A549 (cell line): ENCODE measurements at regions not wholly inside any gene's neighbourhood (a gene's known extent, or its start where the extent isn't known, plus 50 kb on each side); places are given as distances from the start of the nearest gene placed in this dataset.

Experiments
- ATAC-seq, 2 experiments: fragments of 200-7000 bp in 1 of 2; fragments of >200 bp in 1 of 2; cut with Nextera tagmentation in 1 of 2; cut with Tn5 transposase in 1 of 2; 3 replicates each; pipeline versions ENCODE4 v1.8.0 to v1.9.1; 2018 to 2020; ENCODE audit warnings: mild to moderate bottlenecking in 1 of 2, moderate library complexity in 1 of 2
- CTCF ChIA-PET: fragments of 300-600 bp; sonication (Branson Sonifier 250); formaldehyde crosslinking; extraction: SDS; loops from one replicate; lab custom pipeline; 2021; ENCODE audit warnings: antibody characterized with exemption, inconsistent platforms; lab: Yijun Ruan, JAX
- POLR2A ChIA-PET: fragments of 350-600 bp; formaldehyde crosslinking; extraction: SDS; loops from one replicate; lab custom pipeline; 2021; ENCODE audit warnings: antibody characterized with exemption, inconsistent platforms; lab: Yijun Ruan, JAX
- DNase-seq, 2 experiments: peaks; one replicate each; pipeline versions ENCODE4 v3.0.0 to v3.0.0-alpha.2; 2011 to 2016; ENCODE audit warnings: low read depth in 1 of 2, low spot score in 1 of 2
- FAIRE-seq: peaks from 2 replicates; lab custom pipeline; 2011; peaks lifted over from hg19 to GRCh38; lab: Jason Lieb, UNC
- H3K27ac ChIP-seq, 2 experiments: fragments of >200 bp; sonication (Bioruptor Twin); formaldehyde crosslinking; 3 replicates each; pipeline ENCODE4 v1.5.1; 2016 to 2017
- H3K4me1 ChIP-seq: fragments of >200 bp; sonication (Bioruptor Twin); formaldehyde crosslinking; 3 replicates; pipeline ENCODE4 v1.6.1; 2016
- H3K4me2 ChIP-seq: fragments of >200 bp; sonication (Bioruptor Twin); formaldehyde crosslinking; 3 replicates; pipeline ENCODE4 v1.6.1; 2016
- H3K4me3 ChIP-seq: fragments of >200 bp; sonication (Bioruptor Twin); formaldehyde crosslinking; 3 replicates; pipeline ENCODE4 v1.5.1; 2016
- H3K9me3 ChIP-seq: fragments of >200 bp; sonication (Bioruptor Twin); formaldehyde crosslinking; 3 replicates; pipeline ENCODE4 v1.6.1; 2016
- BCL3 ChIP-seq: fragments of >200 bp; sonication (Bioruptor Twin); formaldehyde crosslinking; IDR thresholded peaks from 3 replicates; pipeline ENCODE4 v1.6.1; 2016
- CBX2 ChIP-seq: fragments of 200-600 bp; sonication (generic); IDR thresholded peaks from 2 replicates; pipeline ENCODE4 v1.6.1; 2016; ENCODE audit warnings: low read depth, mild to moderate bottlenecking, borderline replicate concordance
- EP300 ChIP-seq, 2 experiments: fragments of >200 bp; sonication (Bioruptor Twin); formaldehyde crosslinking; IDR thresholded peaks; 2 replicates in 1 of 2; 3 replicates in 1 of 2; pipeline ENCODE4 v1.6.1; 2016 to 2017
- FOXS1 ChIP-seq: fragments of 250-450 bp; sonication (Bioruptor Pico); IDR thresholded peaks from 2 replicates; pipeline ENCODE4 v1.5.0; 2020; ENCODE audit warnings: mild to moderate bottlenecking, moderate library complexity
- GATA3 ChIP-seq: IDR thresholded peaks from 2 replicates; pipeline ENCODE4 v1.6.1; 2012; ENCODE audit warnings: borderline replicate concordance
- HES2 ChIP-seq: fragments of >200 bp; sonication (Bioruptor Twin); formaldehyde crosslinking; IDR thresholded peaks from 2 replicates; pipeline ENCODE4 v1.6.1; 2016
- HOXB13 ChIP-seq: fragments of 250-450 bp; sonication (Bioruptor Pico); IDR thresholded peaks from 2 replicates; pipeline ENCODE4 v1.5.0; 2020; ENCODE audit warnings: low read depth, mild to moderate bottlenecking, moderate library complexity
- NFE2L2 ChIP-seq: fragments of 150-350 bp; conservative IDR thresholded peaks from 2 replicates; pipeline ENCODE4 v1.6.1; 2014; ENCODE audit warnings: low read length
- NPAS2 ChIP-seq: fragments of 250-450 bp; sonication (Bioruptor Pico); IDR thresholded peaks from 2 replicates; pipeline ENCODE4 v1.8.0; 2022; ENCODE audit warnings: mild to moderate bottlenecking, moderate library complexity, borderline replicate concordance
- POLR2A ChIP-seq: IDR thresholded peaks from 2 replicates; pipeline ENCODE4 v1.6.1; 2012; ENCODE audit warnings: mild to moderate bottlenecking, low read length
- RAD21 ChIP-seq, 2 experiments: fragments of >200 bp in 1 of 2; sonication (Bioruptor Twin) in 1 of 2; formaldehyde crosslinking in 1 of 2; IDR thresholded peaks in 1 of 2; conservative IDR thresholded peaks in 1 of 2; 2 replicates in 1 of 2; 3 replicates in 1 of 2; pipeline ENCODE4 v1.6.1; 2012 to 2018; ENCODE audit warnings: inconsistent platforms in 1 of 2
- ZSCAN20 ChIP-seq: fragments of 250-450 bp; sonication (Bioruptor Pico); IDR thresholded peaks from 2 replicates; pipeline ENCODE4 v1.8.0; 2022; ENCODE audit warnings: mild to moderate bottlenecking, moderate library complexity
- WGBS: methylation state at CpG from one replicate; pipeline ENCODE4 v1.1.6; 2017; ENCODE audit errors: missing lambda C conversion rate; 5-methylcytosine and 5-hydroxymethylcytosine counted together
- TF ChIP-seq, protein P1 (sequence below): fragments of 200-600 bp; sonication (generic); IDR thresholded peaks from 2 replicates; pipeline ENCODE4 v1.6.1; 2016; ENCODE audit warnings: antibody characterized with exemption, mild to moderate bottlenecking, moderate library complexity
- TF ChIP-seq, protein P2 (sequence below): fragments of >200 bp; sonication (Bioruptor Twin); formaldehyde crosslinking; IDR thresholded peaks from 3 replicates; pipeline ENCODE4 v1.5.1; 2016

GRCh38 chr4:138595731-138596460, 353.7 kb upstream of the SLC7A11 start:
- CTCF ChIA-PET, result interaction anchor here (1.2 kb wide), 1 partner anchor 17 kb away, joined by 3 read pairs; no protein-coding TSS in a partner anchor
- 69% methylated on average over 4 of the region's 4 CpGs for WGBS
- POLR2A ChIA-PET, result no interaction called here
- Histone ChIP-seq H3K4me3 (no peak overlapping the region), H3K9me3 (no peaks in the 10 kb centered on the region), H3K27ac (no peak overlapping the region), H3K4me2 (no peak overlapping the region), H3K4me1 (no peaks in the 10 kb centered on the region)
- no peak for TF ChIP-seq GATA3
- no peak for TF ChIP-seq ZSCAN20 (CRISPR knock-in tag)
- TF ChIP-seq FOXS1 (CRISPR knock-in tag), result no peak
- TF ChIP-seq, protein P1, sequence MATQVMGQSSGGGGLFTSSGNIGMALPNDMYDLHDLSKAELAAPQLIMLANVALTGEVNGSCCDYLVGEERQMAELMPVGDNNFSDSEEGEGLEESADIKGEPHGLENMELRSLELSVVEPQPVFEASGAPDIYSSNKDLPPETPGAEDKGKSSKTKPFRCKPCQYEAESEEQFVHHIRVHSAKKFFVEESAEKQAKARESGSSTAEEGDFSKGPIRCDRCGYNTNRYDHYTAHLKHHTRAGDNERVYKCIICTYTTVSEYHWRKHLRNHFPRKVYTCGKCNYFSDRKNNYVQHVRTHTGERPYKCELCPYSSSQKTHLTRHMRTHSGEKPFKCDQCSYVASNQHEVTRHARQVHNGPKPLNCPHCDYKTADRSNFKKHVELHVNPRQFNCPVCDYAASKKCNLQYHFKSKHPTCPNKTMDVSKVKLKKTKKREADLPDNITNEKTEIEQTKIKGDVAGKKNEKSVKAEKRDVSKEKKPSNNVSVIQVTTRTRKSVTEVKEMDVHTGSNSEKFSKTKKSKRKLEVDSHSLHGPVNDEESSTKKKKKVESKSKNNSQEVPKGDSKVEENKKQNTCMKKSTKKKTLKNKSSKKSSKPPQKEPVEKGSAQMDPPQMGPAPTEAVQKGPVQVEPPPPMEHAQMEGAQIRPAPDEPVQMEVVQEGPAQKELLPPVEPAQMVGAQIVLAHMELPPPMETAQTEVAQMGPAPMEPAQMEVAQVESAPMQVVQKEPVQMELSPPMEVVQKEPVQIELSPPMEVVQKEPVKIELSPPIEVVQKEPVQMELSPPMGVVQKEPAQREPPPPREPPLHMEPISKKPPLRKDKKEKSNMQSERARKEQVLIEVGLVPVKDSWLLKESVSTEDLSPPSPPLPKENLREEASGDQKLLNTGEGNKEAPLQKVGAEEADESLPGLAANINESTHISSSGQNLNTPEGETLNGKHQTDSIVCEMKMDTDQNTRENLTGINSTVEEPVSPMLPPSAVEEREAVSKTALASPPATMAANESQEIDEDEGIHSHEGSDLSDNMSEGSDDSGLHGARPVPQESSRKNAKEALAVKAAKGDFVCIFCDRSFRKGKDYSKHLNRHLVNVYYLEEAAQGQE, result no peak
- no peak for TF ChIP-seq EP300 (IDR thresholded peaks at IDR 0.05)
- no peak for ATAC-seq
- DNase-seq, result no peak
- FAIRE-seq, result no peak

DNA sequence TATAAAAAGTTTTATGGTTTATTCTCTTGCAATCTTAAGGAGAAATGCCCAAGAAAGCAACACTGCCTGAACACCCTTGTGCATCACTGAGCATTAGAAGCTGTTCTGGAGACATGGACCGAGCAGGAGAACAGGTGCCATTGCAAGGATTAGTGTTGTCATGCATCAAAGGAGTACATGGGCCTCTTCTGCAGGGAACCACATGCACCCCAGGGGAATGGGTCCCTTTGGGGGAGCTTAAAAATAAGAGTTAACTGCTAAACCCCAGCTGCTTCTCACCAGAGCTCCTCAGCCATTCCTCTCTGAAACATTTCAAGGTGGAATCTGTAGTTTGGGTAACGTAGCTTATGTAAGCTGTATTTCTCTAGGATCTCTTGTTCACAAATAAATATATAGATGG, 353.0 kb upstream of the SLC7A11 start:
- POLR2A ChIA-PET, result no interaction called here
- CTCF ChIA-PET, result interaction anchor here (1.2 kb wide), 1 partner anchor 18 kb away, joined by 3 read pairs; no protein-coding TSS in a partner anchor
- Histone ChIP-seq H3K9me3 (no peaks in the 10 kb centered on the region), H3K27ac (no peak overlapping the region), H3K4me2 (no peak overlapping the region), H3K4me1 (no peaks in the 10 kb centered on the region), H3K4me3 (no peak overlapping the region)
- no peak for TF ChIP-seq NPAS2 (CRISPR knock-in tag)
- TF ChIP-seq ZSCAN20 (CRISPR knock-in tag), result no peak
- no peak for TF ChIP-seq FOXS1 (CRISPR knock-in tag)
- no peak for TF ChIP-seq RAD21 (conservative IDR thresholded peaks at IDR 0.05 in 1 of 2, IDR thresholded peaks at IDR 0.05 in 1 of 2)
- TF ChIP-seq CBX2, result no peak
- no peak for TF ChIP-seq POLR2A
- no peak for TF ChIP-seq HES2
- TF ChIP-seq, protein P2, sequence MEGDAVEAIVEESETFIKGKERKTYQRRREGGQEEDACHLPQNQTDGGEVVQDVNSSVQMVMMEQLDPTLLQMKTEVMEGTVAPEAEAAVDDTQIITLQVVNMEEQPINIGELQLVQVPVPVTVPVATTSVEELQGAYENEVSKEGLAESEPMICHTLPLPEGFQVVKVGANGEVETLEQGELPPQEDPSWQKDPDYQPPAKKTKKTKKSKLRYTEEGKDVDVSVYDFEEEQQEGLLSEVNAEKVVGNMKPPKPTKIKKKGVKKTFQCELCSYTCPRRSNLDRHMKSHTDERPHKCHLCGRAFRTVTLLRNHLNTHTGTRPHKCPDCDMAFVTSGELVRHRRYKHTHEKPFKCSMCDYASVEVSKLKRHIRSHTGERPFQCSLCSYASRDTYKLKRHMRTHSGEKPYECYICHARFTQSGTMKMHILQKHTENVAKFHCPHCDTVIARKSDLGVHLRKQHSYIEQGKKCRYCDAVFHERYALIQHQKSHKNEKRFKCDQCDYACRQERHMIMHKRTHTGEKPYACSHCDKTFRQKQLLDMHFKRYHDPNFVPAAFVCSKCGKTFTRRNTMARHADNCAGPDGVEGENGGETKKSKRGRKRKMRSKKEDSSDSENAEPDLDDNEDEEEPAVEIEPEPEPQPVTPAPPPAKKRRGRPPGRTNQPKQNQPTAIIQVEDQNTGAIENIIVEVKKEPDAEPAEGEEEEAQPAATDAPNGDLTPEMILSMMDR, result no peak
- no peak for FAIRE-seq
- no peak for DNase-seq
- 39% methylated on average over 2 of the region's 2 CpGs for WGBS
- ATAC-seq, result no peak

- 71% methylated on average over 2 of the region's 2 CpGs for WGBS
- Histone ChIP-seq H3K27ac (no peak overlapping the region), H3K4me2 (no peak overlapping the region), H3K9me3 (no peaks in the 10 kb centered on the region), H3K4me1 (no peaks in the 10 kb centered on the region), H3K4me3 (no peak overlapping the region)
- ATAC-seq (no peak), FAIRE-seq (no peak), DNase-seq (no peak)
- CTCF ChIA-PET, result no interaction called here
- TF ChIP-seq HOXB13 (CRISPR knock-in tag), result no peak
- TF ChIP-seq BCL3, result no peak
- no peak for TF ChIP-seq NFE2L2
- no peak for TF ChIP-seq HES2
- no peak for TF ChIP-seq FOXS1 (CRISPR knock-in tag)
- POLR2A ChIA-PET, result no interaction called here
Measured at GRCh38 chr4:138592796-138593195, 350.6 kb upstream of the SLC7A11 start.
